IgD-negative memory B cell (primary cell): ENCODE measurements at regions not wholly inside any gene's neighbourhood (a gene's known extent, or its start where the extent isn't known, plus 50 kb on each side); places are given as distances from the start of the nearest gene placed in this dataset.
"Not testable (repeated sequence)": the region's sequence is repeated elsewhere in the genome, so short reads cannot be mapped to it uniquely, and the experiment has no call there.

Experiments
- H3K27ac Mint-ChIP-seq, 3 donors: one replicate each; pipeline ENCODE4 v1.8.0; 2020 to 2022; ENCODE audit warnings: mild to moderate bottlenecking in 3 of 3, mixed read lengths in 3 of 3, moderate library complexity in 1 of 3
- H3K27me3 Mint-ChIP-seq: one replicate; pipeline ENCODE4 v1.8.0; 2021; ENCODE audit warnings: mixed read lengths
- H3K36me3 Mint-ChIP-seq: one replicate; pipeline ENCODE4 v1.8.0; 2020; ENCODE audit warnings: mild to moderate bottlenecking, mixed read lengths
- H3K4me1 Mint-ChIP-seq, 3 donors: one replicate each; pipeline ENCODE4 v1.8.0; 2020 to 2022; ENCODE audit warnings: mixed read lengths in 3 of 3, mild to moderate bottlenecking in 1 of 3
- H3K4me3 Mint-ChIP-seq, 4 donors: one replicate each; pipeline ENCODE4 v1.8.0; 2020 to 2022; ENCODE audit warnings: mild to moderate bottlenecking in 4 of 4, mixed read lengths in 4 of 4, moderate library complexity in 3 of 4
- H3K9me3 Mint-ChIP-seq, 3 donors: one replicate each; pipeline ENCODE4 v1.8.0; 2020 to 2021; ENCODE audit warnings: mixed read lengths in 3 of 3, mild to moderate bottlenecking in 1 of 3

GRCh38 chrX:95484781-95485180 lies 1199.9 kb upstream of the DIAPH2 start:
- Mint-ChIP-seq H3K4me3 (no peak overlapping the region), H3K27ac (no peak overlapping the region), H3K9me3 (no peaks in the 10 kb centered on the region), H3K27me3 (no peaks in the 10 kb centered on the region), H3K4me1 (no peaks in the 10 kb centered on the region), H3K36me3 (no peaks in the 10 kb centered on the region)

GRCh38 chrX:95505721-95506120 lies 1178.9 kb upstream of the DIAPH2 start:
- Mint-ChIP-seq H3K27me3 (no peaks in the 10 kb centered on the region), H3K9me3 (peaks cover 0 to 6% (median 3%) of the 10 kb centered on the region in 3 donors), H3K36me3 (no peaks in the 10 kb centered on the region), H3K4me1 (no peaks in the 10 kb centered on the region), H3K4me3 (no peak overlapping the region), H3K27ac (no peak overlapping the region)

- Mint-ChIP-seq H3K9me3 (peaks cover 0 to 5% (median 2%) of the 10 kb centered on the region in 3 donors), H3K4me1 (no peaks in the 10 kb centered on the region), H3K27ac (no peak overlapping the region), H3K4me3 (no peak overlapping the region), H3K27me3 (no peaks in the 10 kb centered on the region), H3K36me3 (no peaks in the 10 kb centered on the region)
These were observed 1175.2 kb upstream of the DIAPH2 start for GRCh38 chrX:95509474-95509873.

- not testable (repeated sequence) for H3K27me3 Mint-ChIP-seq
These were observed 1160.6 kb upstream of the DIAPH2 start for GRCh38 chrX:95524018-95524417.

GRCh38 chrX:95536111-95536510 lies 1148.5 kb upstream of the DIAPH2 start:
- H3K4me3 Mint-ChIP-seq: no peak overlapping the region
- no peaks in the 10 kb centered on the region for H3K36me3 Mint-ChIP-seq
- H3K27me3 Mint-ChIP-seq: no peaks in the 10 kb centered on the region
- no peak overlapping the region for H3K27ac Mint-ChIP-seq
- peaks cover 0 to 5% (median 0%) of the 10 kb centered on the region in 3 donors for H3K9me3 Mint-ChIP-seq
- no peaks in the 10 kb centered on the region for H3K4me1 Mint-ChIP-seq

More at GRCh38 chrX:95524018-95524417, 1160.6 kb upstream of the DIAPH2 start:
- not testable (repeated sequence) for H3K36me3 Mint-ChIP-seq, H3K27ac Mint-ChIP-seq, H3K4me3 Mint-ChIP-seq, H3K4me1 Mint-ChIP-seq, H3K9me3 Mint-ChIP-seq

GRCh38 chrX:95536661-95537060 lies 1148.0 kb upstream of the DIAPH2 start:
- Mint-ChIP-seq H3K27me3 (no peaks in the 10 kb centered on the region), H3K4me1 (no peaks in the 10 kb centered on the region), H3K9me3 (peaks cover 0 to 5% (median 0%) of the 10 kb centered on the region in 3 donors), H3K36me3 (no peaks in the 10 kb centered on the region), H3K4me3 (no peak overlapping the region), H3K27ac (no peak overlapping the region)

GRCh38 chrX:95539041-95539440 lies 1145.6 kb upstream of the DIAPH2 start:
- Mint-ChIP-seq H3K27me3 (no peaks in the 10 kb centered on the region), H3K4me1 (no peaks in the 10 kb centered on the region), H3K9me3 (peaks cover 0 to 5% (median 0%) of the 10 kb centered on the region in 3 donors), H3K27ac (no peak overlapping the region), H3K4me3 (no peak overlapping the region), H3K36me3 (no peaks in the 10 kb centered on the region)

- not testable (repeated sequence) for H3K4me3 Mint-ChIP-seq, H3K27ac Mint-ChIP-seq, H3K27me3 Mint-ChIP-seq, H3K4me1 Mint-ChIP-seq, H3K36me3 Mint-ChIP-seq, H3K9me3 Mint-ChIP-seq
These were observed 1135.1 kb upstream of the DIAPH2 start for GRCh38 chrX:95549552-95549951.

GRCh38 chrX:95585321-95585720 lies 1099.3 kb upstream of the DIAPH2 start:
- H3K27me3 Mint-ChIP-seq: no peaks in the 10 kb centered on the region
- peaks cover 0 to 1% (median 0%) of the 10 kb centered on the region in 3 donors for H3K4me1 Mint-ChIP-seq
- H3K36me3 Mint-ChIP-seq: no peaks in the 10 kb centered on the region
- no peaks in the 10 kb centered on the region for H3K9me3 Mint-ChIP-seq
- H3K27ac Mint-ChIP-seq: no peak overlapping the region
- no peak overlapping the region for H3K4me3 Mint-ChIP-seq

- Mint-ChIP-seq H3K27me3 (no peaks in the 10 kb centered on the region), H3K4me1 (no peaks in the 10 kb centered on the region), H3K9me3 (peaks cover 0 to 4% (median 3%) of the 10 kb centered on the region in 3 donors), H3K36me3 (no peaks in the 10 kb centered on the region), H3K27ac (no peak overlapping the region), H3K4me3 (peak overlapping the region in 1 of 4 donors; percentile 20)
These were observed 1072.3 kb upstream of the DIAPH2 start for GRCh38 chrX:95612350-95612749.

- Mint-ChIP-seq H3K4me1 (no peaks in the 10 kb centered on the region), H3K27ac (no peak overlapping the region), H3K27me3 (no peaks in the 10 kb centered on the region), H3K4me3 (no peak overlapping the region), H3K9me3 (peaks cover 0 to 2% (median 1%) of the 10 kb centered on the region in 3 donors), H3K36me3 (no peaks in the 10 kb centered on the region)
These were observed 1062.4 kb upstream of the DIAPH2 start for GRCh38 chrX:95622200-95622599.

- peaks cover 0 to 4% (median 1%) of the 10 kb centered on the region in 3 donors for H3K9me3 Mint-ChIP-seq
These were observed 1057.9 kb upstream of the DIAPH2 start for GRCh38 chrX:95626748-95627147.

GRCh38 chrX:95628796-95629195 lies 1055.8 kb upstream of the DIAPH2 start:
- no peak overlapping the region for H3K4me3 Mint-ChIP-seq
- H3K9me3 Mint-ChIP-seq: peaks cover 0 to 4% (median 1%) of the 10 kb centered on the region in 3 donors
- H3K27me3 Mint-ChIP-seq: no peaks in the 10 kb centered on the region
- no peaks in the 10 kb centered on the region for H3K4me1 Mint-ChIP-seq
- H3K27ac Mint-ChIP-seq: no peak overlapping the region
- no peaks in the 10 kb centered on the region for H3K36me3 Mint-ChIP-seq

More at GRCh38 chrX:95626748-95627147, 1057.9 kb upstream of the DIAPH2 start:
- H3K27me3 Mint-ChIP-seq: no peaks in the 10 kb centered on the region
- H3K4me1 Mint-ChIP-seq: no peaks in the 10 kb centered on the region
- no peak overlapping the region for H3K27ac Mint-ChIP-seq
- H3K36me3 Mint-ChIP-seq: no peaks in the 10 kb centered on the region
- H3K4me3 Mint-ChIP-seq: no peak overlapping the region

- Mint-ChIP-seq H3K27ac (no peak overlapping the region), H3K4me1 (no peaks in the 10 kb centered on the region), H3K27me3 (no peaks in the 10 kb centered on the region), H3K4me3 (no peak overlapping the region), H3K36me3 (no peaks in the 10 kb centered on the region), H3K9me3 (peaks cover 0 to 4% (median 1%) of the 10 kb centered on the region in 3 donors)
These were observed 1054.9 kb upstream of the DIAPH2 start for GRCh38 chrX:95629737-95630136.

- Mint-ChIP-seq H3K36me3 (no peaks in the 10 kb centered on the region), H3K9me3 (peaks cover 0 to 4% (median 0%) of the 10 kb centered on the region in 3 donors), H3K4me3 (no peak overlapping the region), H3K27ac (no peak overlapping the region), H3K27me3 (peaks cover 1% of the 10 kb centered on the region), H3K4me1 (no peaks in the 10 kb centered on the region)
These were observed 1044.4 kb upstream of the DIAPH2 start for GRCh38 chrX:95640226-95640625.

GRCh38 chrX:95645738-95646137 lies 1038.9 kb upstream of the DIAPH2 start:
- peaks cover 0 to 6% (median 0%) of the 10 kb centered on the region in 3 donors for H3K9me3 Mint-ChIP-seq
- no peaks in the 10 kb centered on the region for H3K36me3 Mint-ChIP-seq
- no peak overlapping the region for H3K4me3 Mint-ChIP-seq
- H3K27me3 Mint-ChIP-seq: no peaks in the 10 kb centered on the region
- H3K27ac Mint-ChIP-seq: no peak overlapping the region
- peaks cover 0 to 2% (median 0%) of the 10 kb centered on the region in 3 donors for H3K4me1 Mint-ChIP-seq

GRCh38 chrX:95662200-95662599 lies 1022.4 kb upstream of the DIAPH2 start:
- Mint-ChIP-seq H3K9me3 (peaks cover 0 to 4% (median 0%) of the 10 kb centered on the region in 3 donors), H3K36me3 (peaks cover 2% of the 10 kb centered on the region), H3K4me3 (no peak overlapping the region), H3K27me3 (no peaks in the 10 kb centered on the region), H3K4me1 (no peaks in the 10 kb centered on the region), H3K27ac (no peak overlapping the region)
